BJ (cell line): ENCODE measurements at regions not wholly inside any gene's neighbourhood (a gene's known extent, or its start where the extent isn't known, plus 50 kb on each side); places are given as distances from the start of the nearest gene placed in this dataset.

Experiments used
- CTCF ChIA-PET: fragments of 350-600 bp; formaldehyde crosslinking; extraction: SDS; loops from one replicate; lab custom pipeline; 2021; ENCODE audit warnings: antibody characterized with exemption, inconsistent platforms; lab: Yijun Ruan, JAX
- POLR2A ChIA-PET: fragments of 300-600 bp; sonication (Branson Sonifier 250); formaldehyde crosslinking; extraction: SDS; loops from one replicate; lab custom pipeline; 2021; ENCODE audit warnings: antibody characterized with exemption; lab: Charles Lee
- DNase-seq: peaks from one replicate; pipeline ENCODE4 v3.0.0-alpha.2; 2011; ENCODE audit warnings: low read depth
- H3K27me3 ChIP-seq: 2 replicates; pipeline ENCODE4 v1.6.0; 2011; ENCODE audit warnings: low read length; ENCODE audit not compliant: control insufficient read depth, insufficient read depth
- H3K36me3 ChIP-seq: 2 replicates; pipeline ENCODE4 v1.5.1; 2011; ENCODE audit warnings: low read length; ENCODE audit not compliant: control insufficient read depth, insufficient read depth
- H3K4me3 ChIP-seq: 2 replicates; pipeline ENCODE4 v1.5.1; 2011; ENCODE audit warnings: low read depth, mild to moderate bottlenecking, control low read depth, low read length
- CTCF ChIP-seq: IDR thresholded peaks from 2 replicates; pipeline ENCODE4 v1.5.1; 2011; ENCODE audit warnings: low read depth, mild to moderate bottlenecking, control low read depth, inconsistent platforms, low read length, moderate library complexity; ENCODE audit not compliant: insufficient read depth

- CTCF ChIA-PET, result interaction anchor here (0.7 kb wide), 1 partner anchor 144 kb away, joined by 4 read pairs; no protein-coding TSS in a partner anchor
- POLR2A ChIA-PET, result no interaction called here
Observed at GRCh38 chr11:91639359-91639758, 585.3 kb upstream of the FAT3 start.

GRCh38 chr11:91630916-91631673 is 593.5 kb upstream of the FAT3 start:
- no peak for DNase-seq
- no peaks in the 10 kb centered on the region for H3K36me3 ChIP-seq
- no peak overlapping the region for H3K4me3 ChIP-seq
- ChIA-PET POLR2A (no interaction called here), CTCF (no interaction called here)
- no peaks in the 10 kb centered on the region for H3K27me3 ChIP-seq
- TF ChIP-seq CTCF, result no peak

More at GRCh38 chr11:91639359-91639758, 585.3 kb upstream of the FAT3 start:
- no peak for TF ChIP-seq CTCF
- no peaks in the 10 kb centered on the region for H3K36me3 ChIP-seq
- no peaks in the 10 kb centered on the region for H3K27me3 ChIP-seq
- H3K4me3 ChIP-seq, result no peak overlapping the region
- no peak for DNase-seq

GRCh38 chr11:91625495-91625894 is 599.1 kb upstream of the FAT3 start:
- TF ChIP-seq CTCF, result no peak
- no peaks in the 10 kb centered on the region for H3K27me3 ChIP-seq
- H3K36me3 ChIP-seq, result no peaks in the 10 kb centered on the region
- ChIA-PET POLR2A (no interaction called here), CTCF (no interaction called here)
- no peak for DNase-seq
- no peak overlapping the region for H3K4me3 ChIP-seq

- ChIA-PET POLR2A (no interaction called here), CTCF (no interaction called here)
- no peaks in the 10 kb centered on the region for H3K36me3 ChIP-seq
- no peak for TF ChIP-seq CTCF
- H3K27me3 ChIP-seq, result no peaks in the 10 kb centered on the region
- no peak overlapping the region for H3K4me3 ChIP-seq
- no peak for DNase-seq
Observed at GRCh38 chr11:91624021-91624420, 600.6 kb upstream of the FAT3 start.

GRCh38 chr11:91608677-91609076 is 615.9 kb upstream of the FAT3 start:
- Histone ChIP-seq H3K27me3 (no peaks in the 10 kb centered on the region), H3K36me3 (no peaks in the 10 kb centered on the region), H3K4me3 (no peak overlapping the region)
- ChIA-PET POLR2A (no interaction called here), CTCF (no interaction called here)
- no peak for DNase-seq
- TF ChIP-seq CTCF, result no peak
